ENCODE measurements at regions not wholly inside any gene's neighbourhood (a gene's known extent, or its start where the extent isn't known, plus 50 kb on each side); places are given as distances from the start of the nearest gene placed in this dataset.

GRCh38 chr14:28966416-28967233, 200.0 kb downstream of the FOXG1 start:
- TF ChIP-seq ZNF8 (CRISPR knock-in tag; IDR thresholded peaks at IDR 0.05) = no peak
- TF ChIP-seq ARNTL (CRISPR knock-in tag; IDR thresholded peaks at IDR 0.05; ENCODE audit: borderline replicate concordance, low read depth) = no peak
- no peak for TF ChIP-seq ISL1 (CRISPR knock-in tag; IDR thresholded peaks at IDR 0.05)
- no peak for TF ChIP-seq BACH2 (CRISPR knock-in tag; IDR thresholded peaks at IDR 0.05; ENCODE audit: borderline replicate concordance)
- TF ChIP-seq ZNF565 (CRISPR knock-in tag; conservative IDR thresholded peaks at IDR 0.05; ENCODE audit: low read depth) = no peak
- no peak for TF ChIP-seq ZFP3 (CRISPR knock-in tag; IDR thresholded peaks at IDR 0.05)
- TF ChIP-seq POU6F1 (CRISPR knock-in tag; IDR thresholded peaks at IDR 0.05; ENCODE audit: borderline replicate concordance, low read depth) = no peak
- no peak for TF ChIP-seq PATZ1 (CRISPR knock-in tag; IDR thresholded peaks at IDR 0.05; ENCODE audit: borderline replicate concordance)
